GM10266 (cell line): ENCODE measurements at regions not wholly inside any gene's neighbourhood (a gene's known extent, or its start where the extent isn't known, plus 50 kb on each side); places are given as distances from the start of the nearest gene placed in this dataset.

Source experiments
- DNase-seq: peaks from one replicate; pipeline ENCODE4 v3.0.0; 2012; ENCODE audit errors: extremely low spot score
- CTCF ChIP-seq: IDR thresholded peaks from 2 replicates; pipeline ENCODE4 v1.5.1; 2012; ENCODE audit warnings: mild to moderate bottlenecking, low read depth; ENCODE audit not compliant: control insufficient read depth, insufficient read depth; ENCODE audit errors: missing control alignments

GRCh38 chr10:89118091-89118490, 89.0 kb downstream of the CH25H start:
- no peak for TF ChIP-seq CTCF
- DNase-seq: no peak

GRCh38 chr10:89115876-89116627, 91.1 kb downstream of the CH25H start:
- DNase-seq: no peak
- no peak for TF ChIP-seq CTCF

DNA sequence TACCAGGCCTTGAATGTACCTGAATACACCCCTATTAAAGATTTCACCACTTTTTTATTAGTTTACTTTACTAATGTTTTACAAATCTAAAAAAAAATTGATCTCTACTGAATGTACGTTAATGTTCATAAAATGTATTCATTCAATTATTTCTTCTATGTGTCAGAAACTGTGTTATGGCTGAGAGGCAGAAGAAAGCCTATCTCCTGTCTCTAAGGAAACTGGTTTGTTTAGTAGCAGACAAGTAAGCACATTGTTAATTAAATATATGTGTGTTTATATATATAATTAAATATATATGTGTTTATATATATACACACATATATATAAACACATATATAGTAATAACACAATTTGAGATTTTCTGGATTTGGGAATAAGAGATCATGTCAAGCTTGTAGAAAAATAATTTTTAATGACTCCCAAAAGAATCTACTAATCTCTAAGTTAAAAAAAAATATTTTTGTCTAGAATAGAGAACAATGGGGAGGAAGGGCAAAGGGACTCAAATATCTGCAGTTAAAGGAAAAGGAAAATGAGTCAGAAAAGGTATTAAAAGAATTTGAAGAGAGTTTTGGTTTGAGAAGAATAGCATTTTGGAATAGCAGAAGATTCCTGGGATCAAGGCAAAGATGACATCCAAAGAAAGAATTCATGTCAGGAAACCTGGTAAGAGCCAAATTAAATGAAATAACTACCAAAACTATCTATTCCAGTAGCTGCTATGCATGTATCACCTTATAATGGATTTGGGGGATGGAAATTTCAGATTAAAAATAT, 92.1 kb downstream of the CH25H start:
- no peak for DNase-seq
- TF ChIP-seq CTCF: no peak

GRCh38 chr10:89102735-89103134, 104.4 kb downstream of the CH25H start:
- no peak for TF ChIP-seq CTCF
- DNase-seq: no peak

DNA sequence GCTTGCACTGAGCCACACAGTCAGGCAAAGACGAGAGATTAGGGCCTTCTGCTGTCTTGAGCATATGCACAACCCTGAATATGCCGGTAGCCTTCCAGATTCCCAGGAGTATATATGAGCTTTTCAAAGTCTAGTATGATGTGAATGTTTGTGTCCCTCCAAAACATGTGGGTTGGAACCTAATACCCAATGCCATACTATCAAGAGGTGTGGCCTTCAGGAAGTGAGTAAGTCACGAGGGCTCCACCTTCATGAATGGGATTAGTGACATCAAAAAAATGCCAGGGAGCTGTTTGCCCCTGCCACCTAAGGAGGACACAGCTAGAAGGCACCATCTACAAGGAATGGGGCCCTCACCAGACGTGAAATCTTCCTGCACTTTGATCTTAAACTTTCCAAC, 105.2 kb downstream of the CH25H start:
- TF ChIP-seq CTCF: no peak
- DNase-seq: no peak

DNA sequence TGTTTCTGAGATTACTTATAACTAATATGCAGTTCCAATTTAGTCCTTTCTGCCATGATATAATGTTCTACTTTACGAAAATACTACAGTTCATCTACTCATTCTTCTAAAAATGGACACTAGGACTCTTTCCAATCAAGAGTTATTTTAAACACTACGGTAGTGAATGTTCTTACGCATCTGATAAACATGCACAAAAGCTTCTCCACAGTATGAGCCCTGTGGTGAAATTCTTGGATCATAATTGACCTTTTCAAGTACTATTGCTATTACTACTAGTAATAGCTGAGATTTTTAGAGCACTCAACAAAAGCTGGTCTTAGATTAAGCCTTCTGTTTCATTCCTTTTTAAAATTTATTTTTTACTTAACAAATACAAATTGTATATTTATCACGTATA, 106.4 kb downstream of the CH25H start:
- no peak for TF ChIP-seq CTCF

DNA sequence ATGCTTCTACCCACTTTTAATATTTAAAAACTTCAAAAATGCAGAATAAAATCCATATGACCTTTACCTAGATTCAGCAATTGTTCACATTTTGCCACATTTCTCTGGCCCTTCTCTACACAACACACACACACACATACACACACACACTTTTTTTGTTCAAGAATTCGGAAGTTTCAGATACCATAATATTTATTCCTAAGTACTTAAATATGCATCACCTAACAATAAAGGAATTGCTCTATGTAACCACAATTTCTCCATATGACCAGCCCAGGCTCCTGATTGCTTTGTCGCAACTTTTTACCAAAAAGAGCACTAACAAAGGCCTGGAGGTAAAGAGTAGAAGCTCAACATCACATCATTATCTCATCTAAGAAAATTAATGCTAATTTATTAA, 106.6 kb downstream of the FAS start:
- TF ChIP-seq CTCF: no peak
- DNase-seq: no peak

More for the DNA sequence above, 106.4 kb downstream of the CH25H start:
- DNase-seq: no peak
